GM12875 (cell line): ENCODE measurements at regions not wholly inside any gene's neighbourhood (a gene's known extent, or its start where the extent isn't known, plus 50 kb on each side); places are given as distances from the start of the nearest gene placed in this dataset.

ENCODE experiments used
- H3K4me3 ChIP-seq: one replicate; pipeline ENCODE4 v1.5.1; 2011; ENCODE audit warnings: low read depth, low read length, control low read depth
- CTCF ChIP-seq: IDR thresholded peaks from 2 replicates; pipeline ENCODE4 v1.5.1; 2011; ENCODE audit warnings: low read depth, mild to moderate bottlenecking, control low read depth, inconsistent platforms, low read length, moderate library complexity, borderline replicate concordance; ENCODE audit not compliant: insufficient read depth

DNA sequence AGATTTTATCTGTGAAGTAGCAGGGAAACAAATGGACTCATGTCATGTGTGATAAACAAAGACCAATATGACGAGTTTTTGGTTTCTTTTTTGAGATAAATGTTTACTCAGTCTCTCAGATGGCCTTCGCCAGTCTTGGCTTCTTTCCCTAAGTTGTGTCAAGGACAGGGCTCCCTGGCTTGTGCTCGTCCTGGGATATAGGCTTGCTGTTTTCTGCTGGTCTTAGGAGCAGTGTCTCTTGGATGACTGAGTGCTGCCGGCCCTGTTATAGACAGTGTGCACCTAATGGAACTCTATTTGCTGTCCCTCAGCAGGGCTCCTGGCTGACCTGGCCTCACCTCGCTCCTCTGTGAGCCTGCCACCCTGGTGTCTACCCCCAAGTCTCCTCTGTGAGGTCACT lies 324.1 kb upstream of the SYNCRIP start:
- no peak for TF ChIP-seq CTCF
- H3K4me3 ChIP-seq: no peak overlapping the region

DNA sequence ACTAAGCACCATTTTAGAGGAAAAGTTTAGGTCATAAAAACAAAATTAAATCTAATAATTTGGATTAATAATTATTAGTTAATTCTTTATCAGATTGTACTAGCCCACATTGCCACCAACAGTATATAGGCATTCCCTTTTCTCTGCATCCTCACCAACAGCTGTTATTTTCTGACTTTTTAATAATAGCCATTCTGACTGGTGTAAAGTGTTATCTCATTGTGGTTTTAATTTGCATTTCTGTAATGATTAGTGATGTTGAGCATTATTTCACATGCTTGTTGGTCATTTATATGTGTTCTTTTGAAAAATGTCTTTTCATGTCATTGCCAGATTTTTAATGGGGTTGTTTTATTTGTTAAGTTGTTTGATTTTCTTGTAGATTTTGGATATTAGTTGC lies 319.1 kb upstream of the SYNCRIP start:
- no peak for TF ChIP-seq CTCF
- H3K4me3 ChIP-seq: no peak overlapping the region

GRCh38 chr6:85961125-85961524 lies 318.4 kb upstream of the SYNCRIP start:
- TF ChIP-seq CTCF: no peak
- H3K4me3 ChIP-seq: no peak overlapping the region

DNA sequence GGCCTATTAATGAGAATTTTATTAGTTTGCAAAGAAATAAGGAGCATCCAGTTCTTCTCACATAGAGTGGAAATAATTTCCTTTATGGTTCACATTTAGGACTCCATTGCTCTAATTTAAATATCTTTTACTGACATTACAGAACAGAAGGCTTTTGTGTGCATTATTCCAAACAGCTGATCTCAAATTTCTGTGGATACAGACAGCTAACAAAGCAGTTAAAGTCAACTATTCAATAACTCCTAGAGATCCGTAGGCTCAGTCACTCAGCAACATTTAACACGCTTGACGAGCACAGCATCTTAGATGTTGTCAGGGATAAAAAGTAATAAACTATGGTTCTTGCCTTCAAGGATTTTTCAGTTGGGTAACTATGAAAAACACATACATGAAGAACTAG lies 305.8 kb upstream of the SYNCRIP start:
- no peak for TF ChIP-seq CTCF
- H3K4me3 ChIP-seq: no peak overlapping the region

GRCh38 chr6:85945459-85946185 lies 302.9 kb upstream of the SYNCRIP start:
- H3K4me3 ChIP-seq: no peak overlapping the region
- TF ChIP-seq CTCF: no peak

- no peak overlapping the region for H3K4me3 ChIP-seq
- TF ChIP-seq CTCF: no peak
Measured at GRCh38 chr6:85944776-85945175, 302.1 kb upstream of the SYNCRIP start.

GRCh38 chr6:85942844-85943243 lies 300.2 kb upstream of the SYNCRIP start:
- no peak overlapping the region for H3K4me3 ChIP-seq
- no peak for TF ChIP-seq CTCF
